CD4-positive, alpha-beta T cell treated with Interleukin-6 at 100 ng/mL for 8 hours (primary cell): ENCODE measurements at regions not wholly inside any gene's neighbourhood (a gene's known extent, or its start where the extent isn't known, plus 50 kb on each side); places are given as distances from the start of the nearest gene placed in this dataset.
A peak's percentile ranks its signal among the peaks of the same experiment; 100 is the strongest.

Experiments used
- DNase-seq: peaks from one replicate; pipeline ENCODE4 v3.0.0-alpha.2; 2020; ENCODE audit warnings: mixed read lengths, low spot score

DNA sequence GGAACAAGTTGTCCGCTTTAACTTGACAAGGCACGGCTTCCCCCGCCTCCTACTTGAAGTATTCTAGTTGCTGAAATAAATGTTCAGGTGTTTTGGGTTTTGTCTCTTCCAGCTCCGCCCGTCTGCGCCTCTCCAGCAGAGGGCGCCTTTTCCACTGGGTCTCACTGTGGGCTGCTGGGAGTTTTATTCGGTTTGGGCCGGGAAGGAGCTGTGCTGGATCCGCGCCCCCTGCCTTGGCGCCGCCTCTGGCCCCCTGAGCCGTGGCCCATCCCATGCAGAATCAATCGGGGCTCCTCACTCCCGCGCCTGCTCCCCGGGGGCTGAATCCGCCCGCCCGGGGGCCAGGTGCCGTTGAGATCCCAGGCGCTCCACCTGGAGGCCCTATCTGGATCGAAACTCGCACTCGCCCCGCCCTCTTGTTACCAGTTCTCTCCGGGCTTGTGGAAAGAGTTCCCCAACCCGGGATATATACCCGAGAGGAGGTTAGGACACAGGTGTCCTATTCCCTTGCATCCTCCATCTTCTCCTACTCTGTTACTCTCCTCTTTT is 51.0 kb upstream of the TCF21 start:
- peak; percentile 39 for DNase-seq
